ENCODE measurements at regions not wholly inside any gene's neighbourhood (a gene's known extent, or its start where the extent isn't known, plus 50 kb on each side); places are given as distances from the start of the nearest gene placed in this dataset.
"Not testable (repeated sequence)": the region's sequence is repeated elsewhere in the genome, so short reads cannot be mapped to it uniquely, and the experiment has no call there.

- H3K36me3 ChIP-seq (ENCODE audit: insufficient read depth, low read length): no peaks in the 10 kb centered on the region
- H3K9me3 ChIP-seq (ENCODE audit: control insufficient read depth, insufficient read depth, low read length): no peaks in the 10 kb centered on the region
- H3K4me1 ChIP-seq (ENCODE audit: insufficient read depth, low read length): no peaks in the 10 kb centered on the region
- no peak overlapping the region for H3K9ac ChIP-seq (ENCODE audit: low read depth, low read length)
Observed at GRCh38 chr13:105684216-105684615, 851.2 kb downstream of the EFNB2 start.

- Histone ChIP-seq H3K9ac (ENCODE audit: low read depth, low read length) (no peak overlapping the region), H3K9me3 (ENCODE audit: control insufficient read depth, insufficient read depth, low read length) (no peaks in the 10 kb centered on the region), H3K4me1 (ENCODE audit: insufficient read depth, low read length) (no peaks in the 10 kb centered on the region), H3K36me3 (ENCODE audit: insufficient read depth, low read length) (no peaks in the 10 kb centered on the region)
Observed at GRCh38 chr13:105679838-105680237, 855.6 kb downstream of the EFNB2 start.

GRCh38 chr13:105678072-105678471, 857.4 kb downstream of the EFNB2 start:
- no peaks in the 10 kb centered on the region for H3K4me1 ChIP-seq (ENCODE audit: insufficient read depth, low read length)
- no peaks in the 10 kb centered on the region for H3K36me3 ChIP-seq (ENCODE audit: insufficient read depth, low read length)
- no peaks in the 10 kb centered on the region for H3K9me3 ChIP-seq (ENCODE audit: control insufficient read depth, insufficient read depth, low read length)
- H3K9ac ChIP-seq (ENCODE audit: low read depth, low read length): no peak overlapping the region

GRCh38 chr13:105672881-105673280, 862.6 kb downstream of the EFNB2 start:
- no peaks in the 10 kb centered on the region for H3K36me3 ChIP-seq (ENCODE audit: insufficient read depth, low read length)
- no peaks in the 10 kb centered on the region for H3K9me3 ChIP-seq (ENCODE audit: control insufficient read depth, insufficient read depth, low read length)
- no peak overlapping the region for H3K9ac ChIP-seq (ENCODE audit: low read depth, low read length)
- H3K4me1 ChIP-seq (ENCODE audit: insufficient read depth, low read length): no peaks in the 10 kb centered on the region

GRCh38 chr13:105671131-105671530, 864.3 kb downstream of the EFNB2 start:
- H3K9ac ChIP-seq (ENCODE audit: low read depth, low read length); H3K4me1 ChIP-seq (ENCODE audit: insufficient read depth, low read length); H3K9me3 ChIP-seq (ENCODE audit: control insufficient read depth, insufficient read depth, low read length); H3K36me3 ChIP-seq (ENCODE audit: insufficient read depth, low read length): not testable (repeated sequence)

GRCh38 chr13:105670179-105670990, 865.1 kb downstream of the EFNB2 start:
- Histone ChIP-seq H3K9me3 (ENCODE audit: control insufficient read depth, insufficient read depth, low read length) (no peaks in the 10 kb centered on the region), H3K4me1 (ENCODE audit: insufficient read depth, low read length) (no peaks in the 10 kb centered on the region), H3K9ac (ENCODE audit: low read depth, low read length) (no peak overlapping the region), H3K36me3 (ENCODE audit: insufficient read depth, low read length) (no peaks in the 10 kb centered on the region)

- Histone ChIP-seq H3K36me3 (ENCODE audit: insufficient read depth, low read length) (no peaks in the 10 kb centered on the region), H3K9me3 (ENCODE audit: control insufficient read depth, insufficient read depth, low read length) (no peaks in the 10 kb centered on the region), H3K4me1 (ENCODE audit: insufficient read depth, low read length) (peaks cover 4% of the 10 kb centered on the region), H3K9ac (ENCODE audit: low read depth, low read length) (no peak overlapping the region)
Observed at GRCh38 chr13:105665284-105665683, 870.2 kb downstream of the EFNB2 start.

- H3K4me1 ChIP-seq (ENCODE audit: insufficient read depth, low read length): peaks cover 4% of the 10 kb centered on the region
- H3K9me3 ChIP-seq (ENCODE audit: control insufficient read depth, insufficient read depth, low read length): no peaks in the 10 kb centered on the region
- no peaks in the 10 kb centered on the region for H3K36me3 ChIP-seq (ENCODE audit: insufficient read depth, low read length)
- no peak overlapping the region for H3K9ac ChIP-seq (ENCODE audit: low read depth, low read length)
Observed at GRCh38 chr13:105663182-105663581, 872.3 kb downstream of the EFNB2 start.

- no peak overlapping the region for H3K9ac ChIP-seq (ENCODE audit: low read depth, low read length)
- H3K9me3 ChIP-seq (ENCODE audit: control insufficient read depth, insufficient read depth, low read length): no peaks in the 10 kb centered on the region
- no peaks in the 10 kb centered on the region for H3K36me3 ChIP-seq (ENCODE audit: insufficient read depth, low read length)
- peaks cover 4% of the 10 kb centered on the region for H3K4me1 ChIP-seq (ENCODE audit: insufficient read depth, low read length)
Observed at GRCh38 chr13:105660561-105660960, 874.9 kb downstream of the EFNB2 start.

- no peaks in the 10 kb centered on the region for H3K9me3 ChIP-seq (ENCODE audit: control insufficient read depth, insufficient read depth, low read length)
- no peaks in the 10 kb centered on the region for H3K36me3 ChIP-seq (ENCODE audit: insufficient read depth, low read length)
- H3K9ac ChIP-seq (ENCODE audit: low read depth, low read length): no peak overlapping the region
- H3K4me1 ChIP-seq (ENCODE audit: insufficient read depth, low read length): no peaks in the 10 kb centered on the region
Observed at GRCh38 chr13:105658431-105658830, 877.0 kb downstream of the EFNB2 start.

- Histone ChIP-seq H3K9me3 (ENCODE audit: control insufficient read depth, insufficient read depth, low read length) (no peaks in the 10 kb centered on the region), H3K36me3 (ENCODE audit: insufficient read depth, low read length) (no peaks in the 10 kb centered on the region), H3K9ac (ENCODE audit: low read depth, low read length) (no peak overlapping the region), H3K4me1 (ENCODE audit: insufficient read depth, low read length) (no peaks in the 10 kb centered on the region)
Observed at GRCh38 chr13:105655046-105655445, 880.4 kb downstream of the EFNB2 start.

- Histone ChIP-seq H3K36me3 (ENCODE audit: insufficient read depth, low read length) (no peaks in the 10 kb centered on the region), H3K9me3 (ENCODE audit: control insufficient read depth, insufficient read depth, low read length) (no peaks in the 10 kb centered on the region), H3K9ac (ENCODE audit: low read depth, low read length) (no peak overlapping the region), H3K4me1 (ENCODE audit: insufficient read depth, low read length) (no peaks in the 10 kb centered on the region)
Observed at GRCh38 chr13:105643966-105644365, 891.5 kb downstream of the EFNB2 start.

- Histone ChIP-seq H3K9ac (ENCODE audit: low read depth, low read length) (no peak overlapping the region), H3K36me3 (ENCODE audit: insufficient read depth, low read length) (no peaks in the 10 kb centered on the region), H3K9me3 (ENCODE audit: control insufficient read depth, insufficient read depth, low read length) (no peaks in the 10 kb centered on the region), H3K4me1 (ENCODE audit: insufficient read depth, low read length) (no peaks in the 10 kb centered on the region)
Observed at GRCh38 chr13:105642511-105642958, 892.9 kb downstream of the EFNB2 start.

GRCh38 chr13:105641121-105641520, 894.3 kb downstream of the EFNB2 start:
- Histone ChIP-seq H3K9ac (ENCODE audit: low read depth, low read length) (no peak overlapping the region), H3K36me3 (ENCODE audit: insufficient read depth, low read length) (no peaks in the 10 kb centered on the region), H3K4me1 (ENCODE audit: insufficient read depth, low read length) (no peaks in the 10 kb centered on the region), H3K9me3 (ENCODE audit: control insufficient read depth, insufficient read depth, low read length) (no peaks in the 10 kb centered on the region)

GRCh38 chr13:105638426-105638825, 897.0 kb downstream of the EFNB2 start:
- H3K9me3 ChIP-seq (ENCODE audit: control insufficient read depth, insufficient read depth, low read length): no peaks in the 10 kb centered on the region
- H3K36me3 ChIP-seq (ENCODE audit: insufficient read depth, low read length): no peaks in the 10 kb centered on the region
- H3K9ac ChIP-seq (ENCODE audit: low read depth, low read length): no peak overlapping the region
- no peaks in the 10 kb centered on the region for H3K4me1 ChIP-seq (ENCODE audit: insufficient read depth, low read length)
